GM12878 (cell line): ENCODE measurements at regions not wholly inside any gene's neighbourhood (a gene's known extent, or its start where the extent isn't known, plus 50 kb on each side); places are given as distances from the start of the nearest gene placed in this dataset.
A peak's percentile ranks its signal among the peaks of the same experiment; 100 is the strongest.

ENCODE experiments used
- NBN ChIP-seq: fragments of 450-650 bp; IDR thresholded peaks from 2 replicates; pipeline ENCODE4 v1.6.1; 2016
- RELA ChIP-seq: fragments of 450-650 bp; IDR thresholded peaks from 2 replicates; pipeline ENCODE4 v1.8.0; 2014; ENCODE audit warnings: borderline replicate concordance; ENCODE audit not compliant: partially characterized antibody
- SREBF1 ChIP-seq: IDR thresholded peaks from 2 replicates; pipeline ENCODE4 v1.6.1; 2012; ENCODE audit warnings: mild to moderate bottlenecking, low read length
- YY1 ChIP-seq: IDR thresholded peaks from 2 replicates; pipeline ENCODE4 v1.6.1; 2011; ENCODE audit warnings: low read depth, mild to moderate bottlenecking, low read length
- ZSCAN29 ChIP-seq: fragments of 450-650 bp; IDR thresholded peaks from 2 replicates; pipeline ENCODE4 v1.6.1; 2017; ENCODE audit warnings: mild to moderate bottlenecking, moderate library complexity
- TF ChIP-seq, protein P1 (sequence below): IDR thresholded peaks from 2 replicates; pipeline ENCODE4 v1.6.1; 2011; ENCODE audit warnings: borderline replicate concordance, low read depth, mild to moderate bottlenecking, moderate library complexity, low read length; ENCODE audit not compliant: insufficient read depth, poor library complexity, severe bottlenecking
- TF ChIP-seq, protein P2 (sequence below), 3 experiments: IDR thresholded peaks in 2 of 3; conservative IDR thresholded peaks in 1 of 3; 2 replicates each; pipeline ENCODE4 v1.5.1; 2011; ENCODE audit warnings: low read depth in 3 of 3, low read length in 3 of 3, mild to moderate bottlenecking in 3 of 3, control low read depth in 2 of 3, moderate library complexity in 2 of 3, inconsistent platforms in 1 of 3, mixed read lengths in 1 of 3; ENCODE audit not compliant: control insufficient read depth in 2 of 3, insufficient read depth in 1 of 3; ENCODE audit errors: extremely low read depth in 1 of 3
- TF ChIP-seq, protein P3 (sequence below): IDR thresholded peaks from 2 replicates; pipeline ENCODE4 v1.6.1; 2012; ENCODE audit warnings: mild to moderate bottlenecking, low read depth, low read length

DNA sequence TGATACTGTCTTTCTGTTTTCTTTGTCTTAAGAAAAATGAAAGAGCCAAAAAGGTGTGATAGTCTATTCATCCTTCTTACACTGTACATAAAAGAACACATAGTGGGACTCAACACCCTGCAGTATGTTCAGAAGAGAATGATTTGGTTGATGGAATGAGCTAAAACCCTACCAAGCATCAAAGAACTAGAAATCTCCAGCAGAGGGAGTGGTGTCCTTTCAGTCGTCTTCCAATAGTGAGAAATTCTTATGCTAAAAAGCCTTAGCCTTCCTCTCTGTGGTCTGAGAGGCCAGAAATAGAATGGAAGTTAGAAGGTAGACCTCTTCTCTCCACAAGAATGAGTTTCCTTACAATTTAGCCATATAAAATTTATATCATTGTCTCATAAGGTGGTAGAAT, 393.4 kb upstream of the SEL1L start:
- TF ChIP-seq ZSCAN29 (no peak), RELA (no peak), SREBF1 (no peak), NBN (no peak), YY1 (no peak)
- TF ChIP-seq, protein P1, sequence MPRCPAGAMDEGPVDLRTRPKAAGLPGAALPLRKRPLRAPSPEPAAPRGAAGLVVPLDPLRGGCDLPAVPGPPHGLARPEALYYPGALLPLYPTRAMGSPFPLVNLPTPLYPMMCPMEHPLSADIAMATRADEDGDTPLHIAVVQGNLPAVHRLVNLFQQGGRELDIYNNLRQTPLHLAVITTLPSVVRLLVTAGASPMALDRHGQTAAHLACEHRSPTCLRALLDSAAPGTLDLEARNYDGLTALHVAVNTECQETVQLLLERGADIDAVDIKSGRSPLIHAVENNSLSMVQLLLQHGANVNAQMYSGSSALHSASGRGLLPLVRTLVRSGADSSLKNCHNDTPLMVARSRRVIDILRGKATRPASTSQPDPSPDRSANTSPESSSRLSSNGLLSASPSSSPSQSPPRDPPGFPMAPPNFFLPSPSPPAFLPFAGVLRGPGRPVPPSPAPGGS = no peak
- TF ChIP-seq, protein P2, sequence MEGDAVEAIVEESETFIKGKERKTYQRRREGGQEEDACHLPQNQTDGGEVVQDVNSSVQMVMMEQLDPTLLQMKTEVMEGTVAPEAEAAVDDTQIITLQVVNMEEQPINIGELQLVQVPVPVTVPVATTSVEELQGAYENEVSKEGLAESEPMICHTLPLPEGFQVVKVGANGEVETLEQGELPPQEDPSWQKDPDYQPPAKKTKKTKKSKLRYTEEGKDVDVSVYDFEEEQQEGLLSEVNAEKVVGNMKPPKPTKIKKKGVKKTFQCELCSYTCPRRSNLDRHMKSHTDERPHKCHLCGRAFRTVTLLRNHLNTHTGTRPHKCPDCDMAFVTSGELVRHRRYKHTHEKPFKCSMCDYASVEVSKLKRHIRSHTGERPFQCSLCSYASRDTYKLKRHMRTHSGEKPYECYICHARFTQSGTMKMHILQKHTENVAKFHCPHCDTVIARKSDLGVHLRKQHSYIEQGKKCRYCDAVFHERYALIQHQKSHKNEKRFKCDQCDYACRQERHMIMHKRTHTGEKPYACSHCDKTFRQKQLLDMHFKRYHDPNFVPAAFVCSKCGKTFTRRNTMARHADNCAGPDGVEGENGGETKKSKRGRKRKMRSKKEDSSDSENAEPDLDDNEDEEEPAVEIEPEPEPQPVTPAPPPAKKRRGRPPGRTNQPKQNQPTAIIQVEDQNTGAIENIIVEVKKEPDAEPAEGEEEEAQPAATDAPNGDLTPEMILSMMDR (IDR thresholded peaks at IDR 0.05 in 2 of 3, conservative IDR thresholded peaks at IDR 0.05 in 1 of 3; ENCODE audit: control insufficient read depth in 2 of 3, extremely low read depth in 1 of 3, insufficient read depth in 1 of 3, low read depth in 3 of 3, low read length in 3 of 3) = peak in 1 of 3 experiments; percentile 5; a peak in 1 of 6 replicates
- TF ChIP-seq, protein P3, sequence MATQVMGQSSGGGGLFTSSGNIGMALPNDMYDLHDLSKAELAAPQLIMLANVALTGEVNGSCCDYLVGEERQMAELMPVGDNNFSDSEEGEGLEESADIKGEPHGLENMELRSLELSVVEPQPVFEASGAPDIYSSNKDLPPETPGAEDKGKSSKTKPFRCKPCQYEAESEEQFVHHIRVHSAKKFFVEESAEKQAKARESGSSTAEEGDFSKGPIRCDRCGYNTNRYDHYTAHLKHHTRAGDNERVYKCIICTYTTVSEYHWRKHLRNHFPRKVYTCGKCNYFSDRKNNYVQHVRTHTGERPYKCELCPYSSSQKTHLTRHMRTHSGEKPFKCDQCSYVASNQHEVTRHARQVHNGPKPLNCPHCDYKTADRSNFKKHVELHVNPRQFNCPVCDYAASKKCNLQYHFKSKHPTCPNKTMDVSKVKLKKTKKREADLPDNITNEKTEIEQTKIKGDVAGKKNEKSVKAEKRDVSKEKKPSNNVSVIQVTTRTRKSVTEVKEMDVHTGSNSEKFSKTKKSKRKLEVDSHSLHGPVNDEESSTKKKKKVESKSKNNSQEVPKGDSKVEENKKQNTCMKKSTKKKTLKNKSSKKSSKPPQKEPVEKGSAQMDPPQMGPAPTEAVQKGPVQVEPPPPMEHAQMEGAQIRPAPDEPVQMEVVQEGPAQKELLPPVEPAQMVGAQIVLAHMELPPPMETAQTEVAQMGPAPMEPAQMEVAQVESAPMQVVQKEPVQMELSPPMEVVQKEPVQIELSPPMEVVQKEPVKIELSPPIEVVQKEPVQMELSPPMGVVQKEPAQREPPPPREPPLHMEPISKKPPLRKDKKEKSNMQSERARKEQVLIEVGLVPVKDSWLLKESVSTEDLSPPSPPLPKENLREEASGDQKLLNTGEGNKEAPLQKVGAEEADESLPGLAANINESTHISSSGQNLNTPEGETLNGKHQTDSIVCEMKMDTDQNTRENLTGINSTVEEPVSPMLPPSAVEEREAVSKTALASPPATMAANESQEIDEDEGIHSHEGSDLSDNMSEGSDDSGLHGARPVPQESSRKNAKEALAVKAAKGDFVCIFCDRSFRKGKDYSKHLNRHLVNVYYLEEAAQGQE = no peak
